GM23338 (cell line): ENCODE measurements at regions not wholly inside any gene's neighbourhood (a gene's known extent, or its start where the extent isn't known, plus 50 kb on each side); places are given as distances from the start of the nearest gene placed in this dataset.

Experiments
- ATAC-seq: fragments of 200-7000 bp; cut with Tn5 transposase; 3 replicates; pipeline ENCODE4 v1.9.1; 2020
- DNase-seq: peaks from one replicate; pipeline ENCODE4 v3.0.0-alpha.2; 2015; ENCODE audit warnings: low spot score
- H2AFZ ChIP-seq: fragments of 200-600 bp; sonication (generic); 2 replicates; pipeline ENCODE4 v1.8.0; 2016; ENCODE audit warnings: antibody characterized with exemption, mild to moderate bottlenecking, moderate library complexity
- H3F3A ChIP-seq: fragments of 200-600 bp; sonication (generic); replicated peaks from 2 replicates; pipeline ENCODE4 v1.8.0; 2017; ENCODE audit warnings: antibody characterized with exemption, mixed run types, low read depth
- H3K27ac ChIP-seq: fragments of 200-600 bp; sonication (generic); 2 replicates; pipeline ENCODE4 v1.6.1; 2016; ENCODE audit warnings: low read depth
- H3K27me3 ChIP-seq: fragments of 200-600 bp; sonication (generic); 2 replicates; pipeline ENCODE4 v1.8.0; 2016; ENCODE audit warnings: mild to moderate bottlenecking, mixed run types, moderate library complexity; ENCODE audit not compliant: insufficient read depth
- H3K36me3 ChIP-seq: fragments of 200-600 bp; sonication (generic); 2 replicates; pipeline ENCODE4 v1.8.0; 2016; ENCODE audit warnings: mild to moderate bottlenecking; ENCODE audit not compliant: insufficient read depth
- H3K4me1 ChIP-seq: fragments of 200-600 bp; sonication (generic); 2 replicates; pipeline ENCODE4 v1.8.0; 2016; ENCODE audit warnings: mild to moderate bottlenecking, moderate library complexity; ENCODE audit not compliant: insufficient read depth
- H3K4me2 ChIP-seq: fragments of 200-600 bp; sonication (generic); 2 replicates; pipeline ENCODE4 v1.7.1; 2017; ENCODE audit warnings: mixed run types
- H3K4me3 ChIP-seq: fragments of 200-600 bp; sonication (generic); 2 replicates; pipeline ENCODE4 v1.6.1; 2016; ENCODE audit warnings: mixed run types
- H3K79me2 ChIP-seq: fragments of 200-600 bp; sonication (generic); replicated peaks from 2 replicates; pipeline ENCODE4 v1.8.0; 2017; ENCODE audit warnings: mild to moderate bottlenecking; ENCODE audit not compliant: insufficient read depth
- H3K9me2 ChIP-seq: fragments of 200-600 bp; sonication (generic); 2 replicates; pipeline ENCODE4 v1.8.0; 2017; ENCODE audit not compliant: insufficient read depth
- H4K20me1 ChIP-seq: fragments of 200-600 bp; sonication (generic); replicated peaks from 2 replicates; pipeline ENCODE4 v1.8.0; 2017; ENCODE audit warnings: mild to moderate bottlenecking; ENCODE audit not compliant: insufficient read depth
- H3K27ac Mint-ChIP-seq: 2 replicates; pipeline ENCODE4 v1.8.0; 2020; ENCODE audit warnings: inconsistent platforms, mild to moderate bottlenecking, moderate library complexity, mixed read lengths
- H3K27me3 Mint-ChIP-seq: 3 replicates; pipeline ENCODE4 v1.8.0; 2022; ENCODE audit warnings: low read depth, mild to moderate bottlenecking, moderate library complexity, mixed read lengths, inconsistent platforms; ENCODE audit not compliant: insufficient read depth, poor library complexity
- H3K36me3 Mint-ChIP-seq: 3 replicates; pipeline ENCODE4 v1.8.0; 2021; ENCODE audit warnings: low read depth, mild to moderate bottlenecking, inconsistent platforms, moderate library complexity, mixed read lengths
- H3K4me1 Mint-ChIP-seq: 3 replicates; pipeline ENCODE4 v1.8.0; 2020; ENCODE audit warnings: mild to moderate bottlenecking, inconsistent platforms, mixed read lengths
- H3K4me3 Mint-ChIP-seq: 3 replicates; pipeline ENCODE4 v1.8.0; 2021; ENCODE audit warnings: moderate library complexity, mild to moderate bottlenecking, inconsistent platforms, mixed read lengths
- H3K9me3 Mint-ChIP-seq: 3 replicates; pipeline ENCODE4 v1.8.0; 2020; ENCODE audit warnings: moderate library complexity, mild to moderate bottlenecking, inconsistent platforms, mixed read lengths
- ETS1 ChIP-seq: IDR thresholded peaks from 2 replicates; pipeline ENCODE4 v1.6.1; 2016; ENCODE audit warnings: antibody characterized with exemption
- JUNB ChIP-seq: IDR thresholded peaks from one replicate; pipeline ENCODE4 v1.6.1; 2016; ENCODE audit warnings: antibody characterized with exemption; ENCODE audit not compliant: unreplicated experiment
- NANOG ChIP-seq: IDR thresholded peaks from 2 replicates; pipeline ENCODE4 v1.6.1; 2016; ENCODE audit warnings: antibody characterized with exemption, borderline replicate concordance
- POLR2AphosphoS5 ChIP-seq: IDR thresholded peaks from 2 replicates; pipeline ENCODE4 v1.6.1; 2016; ENCODE audit warnings: antibody characterized with exemption, low read depth
- STAT1 ChIP-seq: IDR thresholded peaks from one replicate; pipeline ENCODE4 v1.6.1; 2016; ENCODE audit warnings: antibody characterized with exemption; ENCODE audit not compliant: unreplicated experiment
- ZNF114 ChIP-seq: fragments of 250-450 bp; sonication (Bioruptor Pico); IDR thresholded peaks from 2 replicates; pipeline ENCODE4 v1.5.0; 2020; ENCODE audit warnings: mild to moderate bottlenecking, moderate library complexity
- ZNF331 ChIP-seq: fragments of 250-450 bp; sonication (Bioruptor Pico); IDR thresholded peaks from 2 replicates; pipeline ENCODE4 v1.5.0; 2020; ENCODE audit warnings: low read depth, mild to moderate bottlenecking, moderate library complexity
- TF ChIP-seq, protein P1 (sequence below): fragments of 250-450 bp; sonication (Bioruptor Pico); IDR thresholded peaks from 2 replicates; pipeline ENCODE4 v1.5.0; 2020; ENCODE audit warnings: mild to moderate bottlenecking, moderate library complexity

DNA sequence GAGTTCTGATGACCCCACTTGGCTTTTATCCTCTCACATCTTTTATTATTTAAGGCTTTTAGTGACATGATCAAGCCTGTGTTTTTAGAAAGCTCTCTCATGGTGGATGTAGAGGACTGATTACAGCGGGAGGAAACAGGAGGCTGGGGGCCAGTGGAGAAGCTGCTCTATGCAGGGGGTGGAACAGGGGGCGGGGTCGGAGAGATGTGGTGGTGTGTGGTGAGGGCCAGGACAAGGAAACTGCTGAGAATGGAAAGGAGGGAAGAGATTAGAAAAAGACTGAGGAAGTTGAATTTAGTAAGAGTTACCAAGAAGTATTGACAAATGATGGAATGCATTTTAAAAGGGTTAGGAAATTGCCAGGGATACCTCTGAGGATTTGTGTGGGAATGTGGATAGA, 292.2 kb downstream of the ZIC3 start:
- Histone ChIP-seq H3K4me2 (no peak overlapping the region), H3K9me2 (0 out of 2 replicates have a peak, but pooled peaks cover 3% of the 10 kb centered on the region), H3K4me3 (no peak overlapping the region), H3K27ac (no peak overlapping the region), H2AFZ (no peak overlapping the region), H3K27me3 (no peaks in the 10 kb centered on the region), H4K20me1 (no peaks in the 10 kb centered on the region), H3K79me2 (no peaks in the 10 kb centered on the region), H3K4me1 (no peaks in the 10 kb centered on the region), H3K36me3 (no peaks in the 10 kb centered on the region), H3F3A (no peaks in the 10 kb centered on the region)
- H3K9me3 Mint-ChIP-seq, result no peaks in the 10 kb centered on the region
- ATAC-seq, result no peak
- DNase-seq, result no peak
- no peaks in the 10 kb centered on the region for H3K36me3 Mint-ChIP-seq
- peaks cover 4% of the 10 kb centered on the region for H3K27me3 Mint-ChIP-seq
- H3K4me3 Mint-ChIP-seq, result no peak overlapping the region
- H3K27ac Mint-ChIP-seq, result no peak overlapping the region; the same call in 1 of the 2 replicates
- TF ChIP-seq JUNB (no peak), NANOG (no peak), POLR2AphosphoS5 (no peak), STAT1 (no peak), ETS1 (no peak), ZNF331 (CRISPR knock-in tag) (no peak), ZNF114 (no peak)
- TF ChIP-seq, protein P1, sequence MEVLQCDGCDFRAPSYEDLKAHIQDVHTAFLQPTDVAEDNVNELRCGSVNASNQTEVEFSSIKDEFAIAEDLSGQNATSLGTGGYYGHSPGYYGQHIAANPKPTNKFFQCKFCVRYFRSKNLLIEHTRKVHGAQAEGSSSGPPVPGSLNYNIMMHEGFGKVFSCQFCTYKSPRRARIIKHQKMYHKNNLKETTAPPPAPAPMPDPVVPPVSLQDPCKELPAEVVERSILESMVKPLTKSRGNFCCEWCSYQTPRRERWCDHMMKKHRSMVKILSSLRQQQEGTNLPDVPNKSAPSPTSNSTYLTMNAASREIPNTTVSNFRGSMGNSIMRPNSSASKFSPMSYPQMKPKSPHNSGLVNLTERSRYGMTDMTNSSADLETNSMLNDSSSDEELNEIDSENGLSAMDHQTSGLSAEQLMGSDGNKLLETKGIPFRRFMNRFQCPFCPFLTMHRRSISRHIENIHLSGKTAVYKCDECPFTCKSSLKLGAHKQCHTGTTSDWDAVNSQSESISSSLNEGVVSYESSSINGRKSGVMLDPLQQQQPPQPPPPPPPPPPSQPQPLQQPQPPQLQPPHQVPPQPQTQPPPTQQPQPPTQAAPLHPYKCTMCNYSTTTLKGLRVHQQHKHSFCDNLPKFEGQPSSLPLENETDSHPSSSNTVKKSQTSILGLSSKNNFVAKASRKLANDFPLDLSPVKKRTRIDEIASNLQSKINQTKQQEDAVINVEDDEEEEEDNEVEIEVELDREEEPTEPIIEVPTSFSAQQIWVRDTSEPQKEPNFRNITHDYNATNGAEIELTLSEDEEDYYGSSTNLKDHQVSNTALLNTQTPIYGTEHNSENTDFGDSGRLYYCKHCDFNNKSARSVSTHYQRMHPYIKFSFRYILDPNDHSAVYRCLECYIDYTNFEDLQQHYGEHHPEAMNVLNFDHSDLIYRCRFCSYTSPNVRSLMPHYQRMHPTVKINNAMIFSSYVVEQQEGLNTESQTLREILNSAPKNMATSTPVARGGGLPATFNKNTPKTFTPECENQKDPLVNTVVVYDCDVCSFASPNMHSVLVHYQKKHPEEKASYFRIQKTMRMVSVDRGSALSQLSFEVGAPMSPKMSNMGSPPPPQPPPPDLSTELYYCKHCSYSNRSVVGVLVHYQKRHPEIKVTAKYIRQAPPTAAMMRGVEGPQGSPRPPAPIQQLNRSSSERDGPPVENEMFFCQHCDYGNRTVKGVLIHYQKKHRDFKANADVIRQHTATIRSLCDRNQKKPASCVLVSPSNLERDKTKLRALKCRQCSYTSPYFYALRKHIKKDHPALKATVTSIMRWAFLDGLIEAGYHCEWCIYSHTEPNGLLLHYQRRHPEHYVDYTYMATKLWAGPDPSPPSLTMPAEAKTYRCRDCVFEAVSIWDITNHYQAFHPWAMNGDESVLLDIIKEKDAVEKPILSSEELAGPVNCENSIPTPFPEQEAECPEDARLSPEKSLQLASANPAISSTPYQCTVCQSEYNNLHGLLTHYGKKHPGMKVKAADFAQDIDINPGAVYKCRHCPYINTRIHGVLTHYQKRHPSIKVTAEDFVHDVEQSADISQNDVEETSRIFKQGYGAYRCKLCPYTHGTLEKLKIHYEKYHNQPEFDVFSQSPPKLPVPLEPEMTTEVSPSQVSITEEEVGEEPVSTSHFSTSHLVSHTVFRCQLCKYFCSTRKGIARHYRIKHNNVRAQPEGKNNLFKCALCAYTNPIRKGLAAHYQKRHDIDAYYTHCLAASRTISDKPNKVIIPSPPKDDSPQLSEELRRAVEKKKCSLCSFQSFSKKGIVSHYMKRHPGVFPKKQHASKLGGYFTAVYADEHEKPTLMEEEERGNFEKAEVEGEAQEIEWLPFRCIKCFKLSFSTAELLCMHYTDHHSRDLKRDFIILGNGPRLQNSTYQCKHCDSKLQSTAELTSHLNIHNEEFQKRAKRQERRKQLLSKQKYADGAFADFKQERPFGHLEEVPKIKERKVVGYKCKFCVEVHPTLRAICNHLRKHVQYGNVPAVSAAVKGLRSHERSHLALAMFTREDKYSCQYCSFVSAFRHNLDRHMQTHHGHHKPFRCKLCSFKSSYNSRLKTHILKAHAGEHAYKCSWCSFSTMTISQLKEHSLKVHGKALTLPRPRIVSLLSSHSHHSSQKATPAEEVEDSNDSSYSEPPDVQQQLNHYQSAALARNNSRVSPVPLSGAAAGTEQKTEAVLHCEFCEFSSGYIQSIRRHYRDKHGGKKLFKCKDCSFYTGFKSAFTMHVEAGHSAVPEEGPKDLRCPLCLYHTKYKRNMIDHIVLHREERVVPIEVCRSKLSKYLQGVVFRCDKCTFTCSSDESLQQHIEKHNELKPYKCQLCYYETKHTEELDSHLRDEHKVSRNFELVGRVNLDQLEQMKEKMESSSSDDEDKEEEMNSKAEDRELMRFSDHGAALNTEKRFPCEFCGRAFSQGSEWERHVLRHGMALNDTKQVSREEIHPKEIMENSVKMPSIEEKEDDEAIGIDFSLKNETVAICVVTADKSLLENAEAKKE (CRISPR knock-in tag), result no peak
- H3K4me1 Mint-ChIP-seq, result peaks cover 15% of the 10 kb centered on the region
